ENCODE measurements at regions not wholly inside any gene's neighbourhood (a gene's known extent, or its start where the extent isn't known, plus 50 kb on each side); places are given as distances from the start of the nearest gene placed in this dataset.

DNA sequence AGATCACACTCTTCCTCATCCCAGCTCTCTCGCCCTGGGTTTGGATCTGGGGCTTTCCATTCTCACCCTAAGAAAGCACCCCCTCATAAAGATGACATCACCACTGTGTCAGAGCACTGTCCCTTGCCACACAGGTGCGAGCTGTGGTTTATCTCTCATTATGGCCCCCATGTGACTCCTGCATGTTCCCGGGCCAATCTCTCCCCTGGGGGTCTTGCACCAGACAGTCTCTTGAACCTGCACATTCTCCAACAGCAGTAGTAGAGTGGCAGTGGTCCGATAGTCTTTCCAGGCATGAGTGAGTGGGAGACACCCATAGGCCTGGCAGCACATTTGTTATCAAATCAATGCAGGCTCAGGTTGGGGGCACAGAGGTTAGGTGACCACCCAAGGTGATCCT is 130.5 kb downstream of the HRH4 start:
- DNase-seq: no peak
- Histone ChIP-seq H3K27me3 (ENCODE audit: control insufficient read depth, insufficient read depth, low read length) (no peaks in the 10 kb centered on the region), H3K4me3 (ENCODE audit: low read length) (no peak overlapping the region), H3K27ac (ENCODE audit: low read length) (no peak overlapping the region), H3K36me3 (ENCODE audit: control insufficient read depth, insufficient read depth, low read length) (no peaks in the 10 kb centered on the region), H3K4me1 (ENCODE audit: control insufficient read depth, insufficient read depth, low read length) (no peaks in the 10 kb centered on the region), H3K9me3 (ENCODE audit: control insufficient read depth, low read depth, low read length) (no peaks in the 10 kb centered on the region)
- WGBS (ENCODE audit: insufficient coverage, low lambda C conversion rate): no CpG with 5 or more reads among the region's 4 CpGs

DNA sequence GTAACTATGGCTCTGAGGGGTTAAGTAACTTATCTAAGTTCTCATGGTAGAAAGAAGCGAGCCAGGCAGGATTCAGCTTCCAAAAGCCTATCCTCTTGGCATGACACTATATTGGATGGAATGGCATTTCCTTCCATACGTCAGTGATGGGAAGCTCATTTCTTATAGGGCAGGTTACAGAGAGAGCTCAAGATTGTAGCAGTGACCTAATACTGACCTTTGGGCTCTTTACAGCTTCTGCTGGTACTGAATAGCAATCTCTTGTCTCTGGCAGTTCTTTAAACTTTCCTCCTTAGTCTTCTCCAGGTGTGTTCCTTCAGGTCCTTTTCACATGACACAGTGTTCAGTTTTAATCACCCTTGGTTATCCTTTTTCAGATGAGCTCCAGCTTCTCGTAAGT is 133.0 kb downstream of the HRH4 start:
- WGBS (ENCODE audit: insufficient coverage, low lambda C conversion rate): 40% methylated on average over 2 of the region's 3 CpGs
- H3K4me1 ChIP-seq (ENCODE audit: control insufficient read depth, insufficient read depth, low read length): no peaks in the 10 kb centered on the region
- no peak overlapping the region for H3K4me3 ChIP-seq (ENCODE audit: low read length)
- H3K9me3 ChIP-seq (ENCODE audit: control insufficient read depth, low read depth, low read length): no peaks in the 10 kb centered on the region
- no peaks in the 10 kb centered on the region for H3K36me3 ChIP-seq (ENCODE audit: control insufficient read depth, insufficient read depth, low read length)
- H3K27me3 ChIP-seq (ENCODE audit: control insufficient read depth, insufficient read depth, low read length): no peaks in the 10 kb centered on the region
- DNase-seq: peak; percentile 26 to 56
- no peak overlapping the region for H3K27ac ChIP-seq (ENCODE audit: low read length)

DNA sequence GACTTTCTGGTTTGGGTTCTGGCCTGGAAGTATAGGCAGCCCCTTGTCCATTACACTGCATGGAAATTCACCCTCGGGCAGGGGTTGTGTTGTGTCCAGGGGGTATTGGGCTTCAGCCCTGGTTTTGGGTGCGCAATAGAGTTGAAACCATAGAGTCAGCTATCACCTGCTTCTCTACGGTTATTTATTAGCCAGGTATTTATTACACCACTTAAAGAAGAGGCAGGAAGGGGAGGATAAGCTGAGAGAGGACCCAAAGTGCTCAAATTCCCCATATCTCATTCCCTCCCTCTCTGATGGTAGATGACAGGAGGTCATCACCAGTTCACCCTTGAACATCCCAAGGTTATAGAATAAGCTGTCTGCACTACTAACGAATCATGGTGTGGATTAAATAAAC is 133.4 kb downstream of the HRH4 start:
- H3K27ac ChIP-seq (ENCODE audit: low read length): no peak overlapping the region

DNA sequence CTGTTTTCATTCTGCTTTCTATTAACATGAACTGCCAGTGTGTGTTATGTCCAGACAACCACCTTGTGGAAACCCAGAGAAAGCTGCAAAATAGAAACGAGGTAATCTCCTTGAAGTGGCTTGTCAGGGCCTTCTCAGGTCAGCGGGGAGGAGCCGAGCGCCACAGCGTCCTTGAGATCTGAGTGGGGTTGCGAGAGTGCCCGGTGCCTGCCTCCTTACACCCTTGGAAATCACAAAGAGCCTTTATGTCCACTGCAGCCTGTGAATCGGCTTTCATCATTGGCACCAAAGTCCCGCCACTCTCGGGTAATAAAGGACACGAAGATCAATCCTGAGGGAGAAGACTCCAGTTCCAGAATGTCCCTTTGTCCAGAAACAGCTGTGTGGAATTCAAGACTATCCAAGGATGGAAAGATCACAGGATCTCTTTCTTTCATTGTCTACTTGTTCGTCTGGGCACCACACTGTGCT is 135.2 kb downstream of the HRH4 start:
- no CpG with 5 or more reads among the region's 12 CpGs for WGBS (ENCODE audit: insufficient coverage, low lambda C conversion rate)
- DNase-seq: no peak
- H3K4me1 ChIP-seq (ENCODE audit: control insufficient read depth, insufficient read depth, low read length): no peaks in the 10 kb centered on the region
- peaks cover 2% of the 10 kb centered on the region for H3K27me3 ChIP-seq (ENCODE audit: control insufficient read depth, insufficient read depth, low read length)
- H3K4me3 ChIP-seq (ENCODE audit: low read length): no peak overlapping the region
- no peaks in the 10 kb centered on the region for H3K9me3 ChIP-seq (ENCODE audit: control insufficient read depth, low read depth, low read length)
- H3K36me3 ChIP-seq (ENCODE audit: control insufficient read depth, insufficient read depth, low read length): no peaks in the 10 kb centered on the region
- no peak overlapping the region for H3K27ac ChIP-seq (ENCODE audit: low read length)

More for the DNA sequence above, 133.4 kb downstream of the HRH4 start:
- Histone ChIP-seq H3K4me1 (ENCODE audit: control insufficient read depth, insufficient read depth, low read length) (no peaks in the 10 kb centered on the region), H3K36me3 (ENCODE audit: control insufficient read depth, insufficient read depth, low read length) (no peaks in the 10 kb centered on the region), H3K4me3 (ENCODE audit: low read length) (no peak overlapping the region), H3K27me3 (ENCODE audit: control insufficient read depth, insufficient read depth, low read length) (no peaks in the 10 kb centered on the region), H3K9me3 (ENCODE audit: control insufficient read depth, low read depth, low read length) (no peaks in the 10 kb centered on the region)
- peak in 1 of 2 donors; percentile 25 for DNase-seq
- WGBS (ENCODE audit: insufficient coverage, low lambda C conversion rate): 60% methylated on average over 1 of the region's 4 CpGs

GRCh38 chr18:24600076-24600654 is 139.7 kb downstream of the HRH4 start:
- Histone ChIP-seq H3K4me3 (ENCODE audit: low read length) (no peak overlapping the region), H3K9me3 (ENCODE audit: control insufficient read depth, low read depth, low read length) (no peaks in the 10 kb centered on the region), H3K27ac (ENCODE audit: low read length) (no peak overlapping the region), H3K27me3 (ENCODE audit: control insufficient read depth, insufficient read depth, low read length) (peaks cover 2% of the 10 kb centered on the region), H3K4me1 (ENCODE audit: control insufficient read depth, insufficient read depth, low read length) (peaks cover 4% of the 10 kb centered on the region), H3K36me3 (ENCODE audit: control insufficient read depth, insufficient read depth, low read length) (no peaks in the 10 kb centered on the region)
- 76% methylated on average over 2 of the region's 6 CpGs for WGBS (ENCODE audit: insufficient coverage, low lambda C conversion rate)
- peak; percentile 28 to 43 for DNase-seq

DNA sequence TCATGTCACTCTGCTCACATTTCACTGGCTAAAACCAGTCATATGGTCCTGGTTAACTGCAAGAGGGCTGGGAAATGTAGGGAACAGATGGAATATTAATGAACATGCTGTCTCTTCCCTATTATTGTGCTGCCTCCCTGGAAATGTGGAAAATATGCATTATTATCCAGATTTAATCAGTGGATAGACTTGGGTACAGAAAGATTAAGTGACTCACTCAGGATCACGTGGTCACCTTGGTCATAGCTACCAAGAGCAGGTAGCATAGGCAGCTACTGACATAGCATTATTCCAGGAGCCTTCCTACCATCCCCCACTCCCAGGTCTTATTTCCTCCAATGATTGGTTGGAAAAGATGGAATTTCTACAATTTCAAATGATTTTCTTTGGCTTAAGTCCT is 141.1 kb downstream of the HRH4 start:
- Histone ChIP-seq H3K27me3 (ENCODE audit: control insufficient read depth, insufficient read depth, low read length) (peaks cover 2% of the 10 kb centered on the region), H3K27ac (ENCODE audit: low read length) (no peak overlapping the region), H3K9me3 (ENCODE audit: control insufficient read depth, low read depth, low read length) (no peaks in the 10 kb centered on the region), H3K4me1 (ENCODE audit: control insufficient read depth, insufficient read depth, low read length) (peaks cover 4% of the 10 kb centered on the region), H3K36me3 (ENCODE audit: control insufficient read depth, insufficient read depth, low read length) (no peaks in the 10 kb centered on the region), H3K4me3 (ENCODE audit: low read length) (no peak overlapping the region)
- DNase-seq: peak in 1 of 2 donors; percentile 15
- 100% methylated on average over 1 of the region's 1 CpG for WGBS (ENCODE audit: insufficient coverage, low lambda C conversion rate)

DNA sequence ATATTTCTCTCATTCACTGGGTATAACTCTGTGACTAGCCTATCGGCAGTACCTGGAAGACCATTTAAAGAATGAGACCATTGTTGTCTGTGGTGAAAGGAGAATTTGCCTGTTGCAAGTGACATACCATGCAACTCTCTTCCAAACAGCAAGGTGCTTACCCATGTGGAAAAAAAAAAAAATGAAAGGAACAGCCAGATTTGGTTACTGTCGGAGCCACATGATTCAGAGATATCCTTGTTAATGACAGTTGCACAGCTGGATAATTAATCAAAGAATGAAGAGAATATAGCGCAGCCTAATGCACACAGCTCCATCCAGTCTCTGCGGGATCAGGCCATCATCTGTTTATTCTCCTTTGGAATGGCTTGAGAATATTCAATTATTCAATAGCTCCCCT is 141.8 kb downstream of the HRH4 start:
- no peak overlapping the region for H3K4me3 ChIP-seq (ENCODE audit: low read length)
- no peak overlapping the region for H3K27ac ChIP-seq (ENCODE audit: low read length)
- WGBS (ENCODE audit: insufficient coverage, low lambda C conversion rate): no CpG with 5 or more reads among the region's 4 CpGs
- H3K4me1 ChIP-seq (ENCODE audit: control insufficient read depth, insufficient read depth, low read length): peaks cover 4% of the 10 kb centered on the region
- H3K27me3 ChIP-seq (ENCODE audit: control insufficient read depth, insufficient read depth, low read length): peaks cover 2% of the 10 kb centered on the region
- no peaks in the 10 kb centered on the region for H3K9me3 ChIP-seq (ENCODE audit: control insufficient read depth, low read depth, low read length)
- H3K36me3 ChIP-seq (ENCODE audit: control insufficient read depth, insufficient read depth, low read length): no peaks in the 10 kb centered on the region
- DNase-seq: no peak

GRCh38 chr18:24603151-24603550 is 142.7 kb downstream of the HRH4 start:
- Histone ChIP-seq H3K4me1 (ENCODE audit: control insufficient read depth, insufficient read depth, low read length) (peaks cover 4% of the 10 kb centered on the region), H3K27ac (ENCODE audit: low read length) (no peak overlapping the region), H3K36me3 (ENCODE audit: control insufficient read depth, insufficient read depth, low read length) (no peaks in the 10 kb centered on the region), H3K4me3 (ENCODE audit: low read length) (no peak overlapping the region), H3K9me3 (ENCODE audit: control insufficient read depth, low read depth, low read length) (no peaks in the 10 kb centered on the region), H3K27me3 (ENCODE audit: control insufficient read depth, insufficient read depth, low read length) (peaks cover 2% of the 10 kb centered on the region)
- no CpG with 5 or more reads among the region's 3 CpGs for WGBS (ENCODE audit: insufficient coverage, low lambda C conversion rate)
- no peak for DNase-seq

- no peaks in the 10 kb centered on the region for H3K27me3 ChIP-seq (ENCODE audit: control insufficient read depth, insufficient read depth, low read length)
- peaks cover 4% of the 10 kb centered on the region for H3K4me1 ChIP-seq (ENCODE audit: control insufficient read depth, insufficient read depth, low read length)
- no peaks in the 10 kb centered on the region for H3K36me3 ChIP-seq (ENCODE audit: control insufficient read depth, insufficient read depth, low read length)
- no peak overlapping the region for H3K4me3 ChIP-seq (ENCODE audit: low read length)
- no CpG with 5 or more reads among the region's 1 CpG for WGBS (ENCODE audit: insufficient coverage, low lambda C conversion rate)
- DNase-seq: no peak
- no peaks in the 10 kb centered on the region for H3K9me3 ChIP-seq (ENCODE audit: control insufficient read depth, low read depth, low read length)
- no peak overlapping the region for H3K27ac ChIP-seq (ENCODE audit: low read length)
Observed at GRCh38 chr18:24605444-24605843, 145.0 kb downstream of the HRH4 start.

- no peak overlapping the region for H3K27ac ChIP-seq (ENCODE audit: low read length)
- H3K4me3 ChIP-seq (ENCODE audit: low read length): no peak overlapping the region
- no peak for DNase-seq
- H3K4me1 ChIP-seq (ENCODE audit: control insufficient read depth, insufficient read depth, low read length): peaks cover 4% of the 10 kb centered on the region
- H3K9me3 ChIP-seq (ENCODE audit: control insufficient read depth, low read depth, low read length): no peaks in the 10 kb centered on the region
- H3K36me3 ChIP-seq (ENCODE audit: control insufficient read depth, insufficient read depth, low read length): no peaks in the 10 kb centered on the region
- H3K27me3 ChIP-seq (ENCODE audit: control insufficient read depth, insufficient read depth, low read length): no peaks in the 10 kb centered on the region
- 51% methylated on average over 2 of the region's 7 CpGs for WGBS (ENCODE audit: insufficient coverage, low lambda C conversion rate)
Observed at GRCh38 chr18:24609254-24609653, 148.8 kb downstream of the HRH4 start.

DNA sequence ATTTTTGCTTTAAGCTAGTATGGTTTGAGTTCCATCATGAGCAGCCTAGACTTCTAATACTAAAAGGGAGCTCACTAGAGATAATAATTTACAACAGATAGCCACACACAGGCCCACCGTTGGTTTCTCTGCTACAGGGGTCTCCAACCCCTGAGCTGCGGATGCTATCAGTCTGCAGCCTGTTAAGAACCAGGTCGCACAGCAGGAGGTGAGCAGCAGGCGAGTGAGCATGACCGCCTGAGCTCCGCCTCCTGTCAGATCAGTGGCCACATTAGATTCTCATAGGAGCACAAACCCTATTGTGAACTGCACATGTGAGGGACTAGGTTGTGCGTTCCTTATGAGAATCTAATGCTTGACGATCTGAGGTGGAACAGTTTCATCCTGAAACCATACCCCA is 150.6 kb downstream of the HRH4 start:
- Histone ChIP-seq H3K9me3 (ENCODE audit: control insufficient read depth, low read depth, low read length) (no peaks in the 10 kb centered on the region), H3K4me3 (ENCODE audit: low read length) (no peak overlapping the region), H3K27me3 (ENCODE audit: control insufficient read depth, insufficient read depth, low read length) (no peaks in the 10 kb centered on the region), H3K4me1 (ENCODE audit: control insufficient read depth, insufficient read depth, low read length) (peaks cover 7% of the 10 kb centered on the region), H3K36me3 (ENCODE audit: control insufficient read depth, insufficient read depth, low read length) (no peaks in the 10 kb centered on the region), H3K27ac (ENCODE audit: low read length) (no peak overlapping the region)
- DNase-seq: no peak
- no CpG with 5 or more reads among the region's 8 CpGs for WGBS (ENCODE audit: insufficient coverage, low lambda C conversion rate)
